K562 (cell line): ENCODE measurements at regions not wholly inside any gene's neighbourhood (a gene's known extent, or its start where the extent isn't known, plus 50 kb on each side); places are given as distances from the start of the nearest gene placed in this dataset.

Experiments
- CHD7 ChIP-seq: fragments of 200-600 bp; sonication (generic); IDR thresholded peaks from one replicate; pipeline ENCODE4 v1.6.1; 2012; ENCODE audit warnings: mild to moderate bottlenecking, low read depth, low read length, inconsistent platforms
- HMG20A ChIP-seq: fragments of 450-650 bp; formaldehyde crosslinking; conservative IDR thresholded peaks from 2 replicates; pipeline ENCODE4 v1.4.0; 2020; ENCODE audit warnings: mild to moderate bottlenecking, mixed read lengths
- HNRNPH1 ChIP-seq: fragments of 200-400 bp; formaldehyde crosslinking; optimal IDR thresholded peaks from 2 replicates; pipeline ENCODE3; 2017; ENCODE audit warnings: low read depth, mild to moderate bottlenecking, low read length, moderate library complexity
- IRF9 ChIP-seq: fragments of 450-650 bp; IDR thresholded peaks from 2 replicates; pipeline ENCODE4 v1.6.1; 2016; ENCODE audit warnings: missing biosample characterization, missing genetic modification characterization
- PBX2 ChIP-seq, 2 experiments: IDR thresholded peaks in 1 of 2; conservative IDR thresholded peaks in 1 of 2; 2 replicates each; pipeline ENCODE4 v1.6.1; 2016; ENCODE audit warnings: low read depth in 2 of 2, mild to moderate bottlenecking in 1 of 2, missing compliant biosample characterization in 1 of 2, missing genetic modification characterization in 1 of 2, moderate library complexity in 1 of 2
- TCFL5 ChIP-seq: fragments of 250-450 bp; sonication (Bioruptor Pico); conservative IDR thresholded peaks from 2 replicates; pipeline ENCODE4 v1.6.1; 2021; ENCODE audit warnings: mild to moderate bottlenecking, moderate library complexity, matching md5 sums

GRCh38 chr12:44960856-44961255, 84.7 kb upstream of the NELL2 start (continued):
- no peak for TF ChIP-seq PBX2 (CRISPR knock-in tag; IDR thresholded peaks at IDR 0.05; ENCODE audit: low read depth)
- no peak for TF ChIP-seq PBX2 (tag; conservative IDR thresholded peaks at IDR 0.05; ENCODE audit: low read depth)
- TF ChIP-seq HMG20A: no peak
- TF ChIP-seq TCFL5: no peak
- TF ChIP-seq HNRNPH1: no peak
- TF ChIP-seq IRF9: no peak
- TF ChIP-seq CHD7: no peak
- TF ChIP-seq, all 486 proteins: peak for 0
